ENCODE measurements at regions not wholly inside any gene's neighbourhood (a gene's known extent, or its start where the extent isn't known, plus 50 kb on each side); places are given as distances from the start of the nearest gene placed in this dataset.

DNA sequence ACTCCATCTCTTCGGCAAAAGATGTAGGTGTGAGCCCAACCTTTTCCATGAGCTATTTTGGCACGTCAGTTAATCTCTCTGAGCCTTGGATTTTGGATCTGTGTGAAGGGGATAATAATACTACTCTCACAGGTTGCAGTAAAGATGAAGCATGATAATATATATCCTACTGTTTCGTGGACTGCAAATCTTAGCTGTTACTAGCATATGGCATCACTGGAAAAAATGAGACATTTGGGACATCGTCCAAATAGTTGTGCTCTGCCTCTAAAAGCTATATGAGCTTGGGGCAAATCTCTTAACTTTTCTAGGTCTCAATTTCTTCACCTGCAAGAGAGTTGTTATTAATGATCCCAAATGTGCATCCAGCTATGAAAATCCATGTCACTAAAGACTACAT lies 147.4 kb upstream of the ZRANB2 start:
- TF ChIP-seq, protein P1, sequence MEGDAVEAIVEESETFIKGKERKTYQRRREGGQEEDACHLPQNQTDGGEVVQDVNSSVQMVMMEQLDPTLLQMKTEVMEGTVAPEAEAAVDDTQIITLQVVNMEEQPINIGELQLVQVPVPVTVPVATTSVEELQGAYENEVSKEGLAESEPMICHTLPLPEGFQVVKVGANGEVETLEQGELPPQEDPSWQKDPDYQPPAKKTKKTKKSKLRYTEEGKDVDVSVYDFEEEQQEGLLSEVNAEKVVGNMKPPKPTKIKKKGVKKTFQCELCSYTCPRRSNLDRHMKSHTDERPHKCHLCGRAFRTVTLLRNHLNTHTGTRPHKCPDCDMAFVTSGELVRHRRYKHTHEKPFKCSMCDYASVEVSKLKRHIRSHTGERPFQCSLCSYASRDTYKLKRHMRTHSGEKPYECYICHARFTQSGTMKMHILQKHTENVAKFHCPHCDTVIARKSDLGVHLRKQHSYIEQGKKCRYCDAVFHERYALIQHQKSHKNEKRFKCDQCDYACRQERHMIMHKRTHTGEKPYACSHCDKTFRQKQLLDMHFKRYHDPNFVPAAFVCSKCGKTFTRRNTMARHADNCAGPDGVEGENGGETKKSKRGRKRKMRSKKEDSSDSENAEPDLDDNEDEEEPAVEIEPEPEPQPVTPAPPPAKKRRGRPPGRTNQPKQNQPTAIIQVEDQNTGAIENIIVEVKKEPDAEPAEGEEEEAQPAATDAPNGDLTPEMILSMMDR (IDR thresholded peaks at IDR 0.05), result no peak
- no peak for TF ChIP-seq POLR2A (IDR thresholded peaks at IDR 0.05)
